ENCODE measurements at regions not wholly inside any gene's neighbourhood (a gene's known extent, or its start where the extent isn't known, plus 50 kb on each side); places are given as distances from the start of the nearest gene placed in this dataset.
"Not testable (repeated sequence)": the region's sequence is repeated elsewhere in the genome, so short reads cannot be mapped to it uniquely, and the experiment has no call there.

DNA sequence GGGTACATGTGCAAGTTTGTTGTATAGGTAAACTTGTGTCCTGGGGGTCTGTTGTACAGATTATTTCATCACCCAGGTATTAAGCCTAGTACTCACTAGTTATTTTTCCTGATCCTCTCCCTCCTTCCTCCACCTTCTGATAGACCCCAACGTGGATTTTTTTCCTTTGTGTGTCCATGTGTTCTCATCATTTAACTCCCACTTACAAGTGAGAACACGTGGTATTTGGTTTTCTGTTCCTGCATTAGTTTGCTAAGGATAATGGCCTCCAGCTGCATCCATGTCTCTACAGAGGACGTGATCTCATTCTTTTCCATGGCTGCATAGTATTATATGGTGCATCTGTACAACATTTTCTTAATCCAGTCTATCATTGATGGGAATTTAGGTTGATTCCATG lies 57.3 kb upstream of the PRELID3B start:
- H3K36me3 ChIP-seq (replicated peaks in 1 of 2; ENCODE audit: control insufficient read depth in 1 of 2, insufficient read depth in 2 of 2, low read length in 2 of 2); intact Hi-C loops (cut with micrococcal nuclease; ENCODE audit: unreplicated experiment); in situ Hi-C loops (cut with HindIII; ENCODE audit: extremely low pct_ligation_motif_present, low pct_unique_long_range_greater_than_20kb); H3K9ac ChIP-seq (ENCODE audit: insufficient read depth, low read depth, low read length); CTCF ChIA-PET (ENCODE audit: low intra/inter-chr PET ratio, low total read pairs); H3K9me3 ChIP-seq (ENCODE audit: low read length); BruUV-seq (replicated peaks); DNase-seq (ENCODE audit: low spot score); H3K4me3 ChIP-seq (replicated peaks in 1 of 3; ENCODE audit: insufficient read depth in 1 of 3, low read depth in 2 of 3, low read length in 3 of 3); FAIRE-seq; H3K27ac ChIP-seq (ENCODE audit: extremely low read length, insufficient read depth, low read length); H3K4me1 ChIP-seq (ENCODE audit: insufficient read depth, low read length); H3K4me2 ChIP-seq (ENCODE audit: low read depth, low read length); H2AFZ ChIP-seq (ENCODE audit: low read length); ATAC-seq; H3K79me2 ChIP-seq (ENCODE audit: insufficient read depth, low read length); H4K20me1 ChIP-seq (ENCODE audit: insufficient read depth, low read length); POLR2A ChIA-PET: not testable (repeated sequence)
- H3K27me3 ChIP-seq (ENCODE audit: control insufficient read depth in 1 of 2, insufficient read depth in 2 of 2, low read length in 2 of 2): peaks cover 0 to 16% of the 10 kb centered on the region in 2 experiments; a peak in 1 of 5 replicates
- 7% methylated on average over 3 of the region's 3 CpGs for WGBS (ENCODE audit: low lambda C conversion rate)
- TF ChIP-seq, protein P1, sequence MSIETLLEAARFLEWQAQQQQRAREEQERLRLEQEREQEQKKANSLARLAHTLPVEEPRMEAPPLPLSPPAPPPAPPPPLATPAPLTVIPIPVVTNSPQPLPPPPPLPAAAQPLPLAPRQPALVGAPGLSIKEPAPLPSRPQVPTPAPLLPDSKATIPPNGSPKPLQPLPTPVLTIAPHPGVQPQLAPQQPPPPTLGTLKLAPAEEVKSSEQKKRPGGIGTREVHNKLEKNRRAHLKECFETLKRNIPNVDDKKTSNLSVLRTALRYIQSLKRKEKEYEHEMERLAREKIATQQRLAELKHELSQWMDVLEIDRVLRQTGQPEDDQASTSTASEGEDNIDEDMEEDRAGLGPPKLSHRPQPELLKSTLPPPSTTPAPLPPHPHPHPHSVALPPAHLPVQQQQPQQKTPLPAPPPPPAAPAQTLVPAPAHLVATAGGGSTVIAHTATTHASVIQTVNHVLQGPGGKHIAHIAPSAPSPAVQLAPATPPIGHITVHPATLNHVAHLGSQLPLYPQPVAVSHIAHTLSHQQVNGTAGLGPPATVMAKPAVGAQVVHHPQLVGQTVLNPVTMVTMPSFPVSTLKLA (IDR thresholded peaks at IDR 0.05): peak; percentile 95

DNA sequence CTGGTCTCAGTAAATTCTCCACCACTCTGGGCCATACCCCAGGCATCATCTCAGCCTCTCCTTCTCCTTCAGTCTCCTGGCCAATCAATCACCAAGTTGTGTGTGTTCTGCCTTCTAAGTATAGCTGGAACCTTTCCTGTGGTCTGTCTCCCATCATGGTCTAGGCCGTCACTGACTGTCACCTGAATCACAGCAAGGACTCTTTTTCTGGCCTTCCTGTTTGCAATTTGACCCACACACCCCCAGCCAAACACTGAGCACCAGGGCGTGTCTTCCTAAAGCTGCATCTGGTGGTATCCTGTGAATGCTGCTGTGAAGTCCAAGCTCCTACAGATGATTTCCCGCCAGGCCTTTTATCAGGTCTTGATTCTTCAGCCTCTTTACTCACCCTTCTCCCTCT lies 52.6 kb upstream of the PRELID3B start:
- TF ChIP-seq FOXO1 (CRISPR knock-in tag; IDR thresholded peaks at IDR 0.05): no peak
- no peak for TF ChIP-seq ZNF562 (CRISPR knock-in tag; IDR thresholded peaks at IDR 0.05; ENCODE audit: borderline replicate concordance)
- TF ChIP-seq, protein P2, sequence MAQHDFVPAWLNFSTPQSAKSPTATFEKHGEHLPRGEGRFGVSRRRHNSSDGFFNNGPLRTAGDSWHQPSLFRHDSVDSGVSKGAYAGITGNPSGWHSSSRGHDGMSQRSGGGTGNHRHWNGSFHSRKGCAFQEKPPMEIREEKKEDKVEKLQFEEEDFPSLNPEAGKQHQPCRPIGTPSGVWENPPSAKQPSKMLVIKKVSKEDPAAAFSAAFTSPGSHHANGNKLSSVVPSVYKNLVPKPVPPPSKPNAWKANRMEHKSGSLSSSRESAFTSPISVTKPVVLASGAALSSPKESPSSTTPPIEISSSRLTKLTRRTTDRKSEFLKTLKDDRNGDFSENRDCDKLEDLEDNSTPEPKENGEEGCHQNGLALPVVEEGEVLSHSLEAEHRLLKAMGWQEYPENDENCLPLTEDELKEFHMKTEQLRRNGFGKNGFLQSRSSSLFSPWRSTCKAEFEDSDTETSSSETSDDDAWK (CRISPR knock-in tag; IDR thresholded peaks at IDR 0.05): no peak
- no peak for TF ChIP-seq TGIF2 (CRISPR knock-in tag; IDR thresholded peaks at IDR 0.05)
- no peak for TF ChIP-seq ZFX (CRISPR knock-in tag; IDR thresholded peaks at IDR 0.05; ENCODE audit: low read depth)
- TF ChIP-seq ZNF101 (CRISPR knock-in tag; IDR thresholded peaks at IDR 0.05; ENCODE audit: borderline replicate concordance, low read depth): no peak
- TF ChIP-seq HDAC1 (CRISPR knock-in tag; IDR thresholded peaks at IDR 0.05): no peak
- TF ChIP-seq THYN1 (CRISPR knock-in tag; IDR thresholded peaks at IDR 0.05; ENCODE audit: borderline replicate concordance, low read depth): no peak
- no peak for TF ChIP-seq ZNF883 (CRISPR knock-in tag; IDR thresholded peaks at IDR 0.05; ENCODE audit: not compliant biosample characterization)
- TF ChIP-seq, protein P3, sequence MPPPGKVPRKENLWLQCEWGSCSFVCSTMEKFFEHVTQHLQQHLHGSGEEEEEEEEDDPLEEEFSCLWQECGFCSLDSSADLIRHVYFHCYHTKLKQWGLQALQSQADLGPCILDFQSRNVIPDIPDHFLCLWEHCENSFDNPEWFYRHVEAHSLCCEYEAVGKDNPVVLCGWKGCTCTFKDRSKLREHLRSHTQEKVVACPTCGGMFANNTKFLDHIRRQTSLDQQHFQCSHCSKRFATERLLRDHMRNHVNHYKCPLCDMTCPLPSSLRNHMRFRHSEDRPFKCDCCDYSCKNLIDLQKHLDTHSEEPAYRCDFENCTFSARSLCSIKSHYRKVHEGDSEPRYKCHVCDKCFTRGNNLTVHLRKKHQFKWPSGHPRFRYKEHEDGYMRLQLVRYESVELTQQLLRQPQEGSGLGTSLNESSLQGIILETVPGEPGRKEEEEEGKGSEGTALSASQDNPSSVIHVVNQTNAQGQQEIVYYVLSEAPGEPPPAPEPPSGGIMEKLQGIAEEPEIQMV (CRISPR knock-in tag; IDR thresholded peaks at IDR 0.05; ENCODE audit: low read depth): no peak
- Histone ChIP-seq H3K36me3 (replicated peaks in 1 of 2; ENCODE audit: control insufficient read depth in 1 of 2, insufficient read depth in 2 of 2, low read length in 2 of 2) (no peaks in the 10 kb centered on the region), H3K4me3 (replicated peaks in 1 of 3; ENCODE audit: insufficient read depth in 1 of 3, low read depth in 2 of 3, low read length in 3 of 3) (no peak overlapping the region), H3K9me3 (ENCODE audit: low read length) (no peaks in the 10 kb centered on the region), H3K9ac (ENCODE audit: insufficient read depth, low read depth, low read length) (no peak overlapping the region), H3K4me2 (ENCODE audit: low read depth, low read length) (no peak overlapping the region), H3K4me1 (ENCODE audit: insufficient read depth, low read length) (peaks cover 7% of the 10 kb centered on the region; the same call in 1 of the 2 replicates), H3K27me3 (ENCODE audit: control insufficient read depth in 1 of 2, insufficient read depth in 2 of 2, low read length in 2 of 2) (peaks cover 0 to 24% of the 10 kb centered on the region in 2 experiments; a peak in 2 of 5 replicates), H3K27ac (ENCODE audit: extremely low read length, insufficient read depth, low read length) (no peak overlapping the region), H3K79me2 (ENCODE audit: insufficient read depth, low read length) (no peaks in the 10 kb centered on the region), H2AFZ (ENCODE audit: low read length) (no peak overlapping the region), H4K20me1 (ENCODE audit: insufficient read depth, low read length) (no peaks in the 10 kb centered on the region)
- FAIRE-seq (no peak), ATAC-seq (no peak), DNase-seq (ENCODE audit: low spot score) (no peak)
- ChIA-PET CTCF (ENCODE audit: low intra/inter-chr PET ratio, low total read pairs) (no interaction called here), POLR2A (no interaction called here)
- in situ Hi-C loops (cut with HindIII; ENCODE audit: extremely low pct_ligation_motif_present, low pct_unique_long_range_greater_than_20kb) (no loop called here), intact Hi-C loops (cut with micrococcal nuclease; ENCODE audit: unreplicated experiment) (no loop called here)
- WGBS (ENCODE audit: low lambda C conversion rate): 11% methylated on average over 3 of the region's 3 CpGs
- no TSS peak for BruUV-seq (replicated peaks)
